GM18507 (cell line): ENCODE measurements at regions not wholly inside any gene's neighbourhood (a gene's known extent, or its start where the extent isn't known, plus 50 kb on each side); places are given as distances from the start of the nearest gene placed in this dataset.
"Not testable (repeated sequence)": the region's sequence is repeated elsewhere in the genome, so short reads cannot be mapped to it uniquely, and the experiment has no call there.

ENCODE experiments used
- DNase-seq: peaks from one replicate; pipeline ENCODE4 v3.0.0; 2011; ENCODE audit warnings: low read depth; ENCODE audit not compliant: insufficient read length; ENCODE audit errors: extremely low spot score
- FAIRE-seq: peaks from 2 replicates; lab custom pipeline; 2011; peaks lifted over from hg19 to GRCh38; lab: Jason Lieb, UNC

DNA sequence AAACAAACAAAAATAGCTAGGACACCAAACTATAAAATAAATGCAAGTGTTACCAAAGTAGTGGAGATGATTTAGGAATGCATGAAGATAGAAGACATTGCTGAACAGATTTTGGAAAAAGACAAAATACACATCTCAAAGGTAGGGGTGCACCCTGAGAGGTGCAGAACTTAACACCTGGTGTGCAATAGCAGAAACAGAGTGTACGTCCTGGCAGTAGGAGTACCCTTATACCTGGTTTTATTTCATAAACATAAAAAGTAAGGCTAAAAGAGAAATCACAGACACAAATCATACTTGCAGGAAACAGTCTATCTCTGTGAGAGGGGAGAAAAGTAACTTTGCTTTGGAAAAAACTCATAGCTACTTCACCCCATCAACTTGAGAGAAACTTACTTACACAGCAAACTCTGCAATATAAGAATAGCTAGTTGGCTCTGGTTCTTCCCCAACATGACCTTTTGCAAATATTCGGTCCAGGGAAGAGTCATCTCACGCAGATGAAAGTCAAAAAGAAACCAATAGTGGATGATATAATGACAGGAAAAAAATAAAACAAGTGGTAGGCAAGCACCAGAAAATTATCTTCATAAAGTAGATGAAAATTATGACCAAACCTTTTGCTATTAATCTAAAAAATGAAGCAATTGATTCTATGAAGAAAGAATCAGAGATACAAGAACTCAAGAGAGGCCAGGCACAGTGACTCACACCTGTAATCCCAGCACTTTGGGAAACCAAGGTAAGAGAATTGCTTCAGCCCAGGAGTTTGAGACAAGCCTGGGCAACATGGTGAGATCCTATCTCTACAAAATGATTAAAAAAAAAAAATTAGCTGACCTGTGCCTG is 108.9 kb upstream of the BNIP2 start:
- DNase-seq (no peak), FAIRE-seq (no peak)

DNA sequence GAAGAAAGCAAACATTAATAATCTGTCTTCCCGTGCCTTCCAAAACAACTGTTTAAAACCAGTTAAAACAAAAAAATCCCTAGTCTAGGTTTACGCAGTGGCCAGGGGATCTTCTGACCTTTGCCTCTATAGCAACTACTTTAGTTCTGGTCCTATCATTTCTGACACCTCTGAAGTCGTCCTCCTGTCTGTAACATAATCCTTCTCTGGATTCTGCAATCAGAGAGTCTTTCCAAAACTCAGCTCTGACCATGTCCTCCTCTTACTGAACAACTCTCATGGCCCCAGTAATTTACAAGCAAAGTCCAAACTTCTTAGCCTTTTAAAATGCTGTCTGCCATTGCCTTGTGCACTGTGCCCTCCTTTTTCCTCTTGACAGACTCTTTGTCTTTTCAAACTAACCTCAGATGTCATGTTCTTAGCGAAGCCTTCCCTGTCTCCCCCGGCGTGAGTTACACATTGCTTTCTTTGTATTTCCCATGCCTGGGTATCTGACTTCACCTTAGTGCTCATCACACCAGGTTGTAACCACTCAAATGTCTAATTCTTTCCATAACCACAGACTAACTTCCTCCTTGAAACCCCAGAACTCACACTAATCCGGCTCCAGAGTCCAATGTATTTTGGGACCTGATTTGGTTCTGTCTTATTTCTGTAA is 105.2 kb upstream of the BNIP2 start:
- no peak for FAIRE-seq

DNA sequence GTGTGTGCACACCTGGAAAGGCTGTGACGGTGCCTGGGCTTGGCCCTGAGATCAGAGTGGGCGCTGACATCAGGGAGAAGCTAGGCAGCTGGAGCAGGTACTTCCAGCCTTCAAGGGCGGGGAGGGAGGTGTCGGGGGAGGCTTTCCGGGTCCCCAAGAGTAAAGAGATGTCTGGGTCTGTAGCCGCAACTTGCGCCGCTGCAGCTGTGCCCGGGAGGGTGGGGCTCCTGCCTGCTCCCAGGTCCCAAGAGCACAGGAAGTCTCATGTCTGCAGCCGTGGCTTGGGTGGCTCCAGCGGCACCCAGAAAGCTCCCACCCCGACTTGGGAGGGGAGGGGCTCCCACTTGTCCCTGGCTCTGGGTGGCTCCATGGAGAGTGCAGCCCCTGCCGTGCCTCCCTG is 103.2 kb upstream of the BNIP2 start:
- DNase-seq (no peak), FAIRE-seq (no peak)

More for the DNA sequence above, 105.2 kb upstream of the BNIP2 start:
- no peak for DNase-seq

DNA sequence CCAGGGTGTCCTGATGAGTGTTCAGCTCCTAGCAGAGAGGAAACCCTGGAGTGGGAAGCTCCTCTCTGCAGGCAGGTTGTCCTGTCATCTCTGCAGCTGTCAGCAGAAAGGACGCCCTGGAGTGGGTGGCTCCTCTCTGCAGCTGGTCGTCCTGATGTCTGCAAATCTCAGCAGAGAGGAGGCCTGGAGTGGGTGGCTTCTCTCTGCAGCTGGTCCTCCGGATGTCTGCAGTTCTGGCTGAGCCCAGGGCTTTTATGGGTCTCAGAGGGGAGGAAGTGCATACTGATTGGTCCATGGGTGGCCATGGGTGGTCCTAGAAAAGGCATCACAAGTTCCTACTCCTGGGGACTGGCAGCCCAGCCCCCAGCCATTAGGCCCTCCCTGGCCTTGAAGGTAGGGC is 102.6 kb upstream of the BNIP2 start:
- DNase-seq = no peak
- FAIRE-seq = no peak

DNA sequence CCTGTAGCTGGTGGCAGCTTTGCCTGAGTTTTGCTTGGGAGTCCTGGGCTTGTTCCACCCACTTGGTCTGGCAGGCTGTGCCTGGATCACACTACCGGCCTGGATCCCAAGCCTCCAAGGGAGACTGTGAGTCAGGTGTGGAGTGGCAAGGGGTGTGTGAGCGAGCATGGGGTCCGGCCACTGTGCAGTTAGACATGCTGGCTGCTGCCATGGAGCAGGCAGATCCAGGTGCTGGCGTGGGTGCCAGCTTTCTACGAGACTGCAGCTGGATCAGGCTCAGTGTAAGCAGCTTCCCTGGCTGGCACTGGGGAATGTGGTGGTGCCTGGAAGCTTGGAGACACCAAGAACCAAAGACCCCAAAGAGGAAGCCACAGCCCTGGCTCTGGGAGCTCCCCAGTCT is 102.0 kb upstream of the BNIP2 start:
- DNase-seq (no peak), FAIRE-seq (no peak)

DNA sequence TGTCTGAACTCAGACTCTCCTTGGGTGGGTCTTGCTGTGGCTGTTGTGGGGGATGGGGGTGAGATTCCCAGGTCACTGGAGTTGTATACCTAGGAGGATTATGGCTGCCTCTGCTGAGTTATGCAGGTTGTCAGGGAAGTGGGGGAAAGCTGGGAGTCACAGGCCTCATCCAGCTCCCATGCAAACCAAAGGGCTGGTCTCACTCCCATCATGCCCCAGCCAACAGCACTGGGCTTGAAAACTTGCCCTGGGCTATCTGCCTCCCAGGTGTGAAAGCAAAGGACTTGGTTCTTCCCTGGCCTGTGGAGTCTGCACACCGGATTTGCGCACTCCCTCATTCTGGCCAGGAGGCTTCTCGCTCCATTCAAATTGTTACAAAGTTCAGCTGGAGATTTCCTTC is 97.3 kb upstream of the BNIP2 start:
- not testable (repeated sequence) for DNase-seq, FAIRE-seq

DNA sequence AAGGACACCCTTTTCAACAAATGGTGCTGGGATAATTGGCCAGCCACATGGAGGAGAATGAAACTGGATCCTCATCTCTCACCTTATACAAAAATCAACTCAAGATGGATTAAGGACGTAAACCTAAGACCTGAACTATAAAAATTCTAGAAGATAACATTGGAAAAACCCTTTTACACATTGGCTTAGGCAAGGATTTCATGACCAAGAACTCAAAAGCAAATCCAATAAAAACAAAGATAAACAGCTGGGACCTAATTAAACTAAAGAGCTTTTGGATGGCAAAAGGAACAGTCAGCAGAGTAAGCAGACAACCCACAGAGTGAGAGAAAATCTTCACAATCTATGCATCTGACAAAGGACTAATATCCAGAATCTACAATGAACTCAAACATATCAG is 96.9 kb upstream of the BNIP2 start:
- DNase-seq, FAIRE-seq: not testable (repeated sequence)

DNA sequence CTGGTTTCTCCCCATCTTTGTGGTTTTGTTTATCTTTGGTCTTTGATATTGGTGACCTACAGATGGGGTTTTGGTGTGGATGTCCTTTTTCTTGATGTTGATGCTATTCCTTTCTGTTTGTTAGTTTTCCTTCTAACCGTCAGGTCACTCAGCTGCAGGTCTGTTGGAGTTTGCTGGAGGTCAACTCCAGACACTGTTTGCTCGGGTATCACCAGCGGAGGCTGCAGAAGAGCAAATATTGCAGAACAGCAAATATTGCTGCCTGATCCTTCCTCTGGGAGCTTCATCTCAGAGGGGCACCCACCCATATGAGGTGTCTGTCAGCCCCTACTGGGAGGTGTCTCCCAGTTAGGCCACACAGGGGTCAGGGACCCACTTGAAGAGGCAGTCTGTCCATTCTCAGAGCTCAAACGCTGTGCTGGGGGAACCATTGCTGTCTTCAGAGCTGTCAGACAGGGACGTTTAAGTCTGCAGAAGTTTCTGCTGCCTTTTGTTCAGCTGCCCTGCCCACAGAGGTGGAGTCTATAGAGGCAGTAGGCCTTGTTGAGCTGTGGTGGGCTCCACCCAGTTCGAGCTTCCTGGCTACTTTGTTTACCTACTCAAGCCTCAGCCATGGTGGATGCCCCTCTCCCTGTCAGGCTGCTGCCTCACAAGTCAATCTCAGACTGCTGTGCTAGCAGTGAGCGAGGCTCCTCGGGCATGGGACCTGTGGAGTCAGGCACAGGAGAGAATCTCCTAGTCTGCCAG is 94.8 kb upstream of the BNIP2 start:
- not testable (repeated sequence) for FAIRE-seq, DNase-seq

DNA sequence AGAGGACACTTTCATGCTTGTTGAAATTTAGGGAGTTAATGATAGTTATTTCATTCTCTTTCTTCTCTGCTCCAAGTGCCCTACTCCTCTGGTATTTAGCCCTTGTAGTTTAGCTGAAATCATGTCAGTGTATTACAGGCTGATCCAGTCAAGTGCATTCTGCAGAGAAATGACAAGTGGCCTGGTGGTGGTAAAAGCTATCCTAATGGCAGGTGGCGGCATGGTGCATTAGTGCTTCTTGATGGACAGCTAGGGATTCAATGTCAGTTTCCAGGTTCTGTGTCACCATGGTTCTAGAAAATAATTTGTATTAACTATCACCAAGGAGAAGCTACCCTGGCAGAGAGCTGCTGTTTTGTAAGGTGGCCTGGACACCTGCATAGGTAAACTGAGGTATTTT is 90.0 kb upstream of the BNIP2 start:
- no peak for DNase-seq
- FAIRE-seq = no peak

DNA sequence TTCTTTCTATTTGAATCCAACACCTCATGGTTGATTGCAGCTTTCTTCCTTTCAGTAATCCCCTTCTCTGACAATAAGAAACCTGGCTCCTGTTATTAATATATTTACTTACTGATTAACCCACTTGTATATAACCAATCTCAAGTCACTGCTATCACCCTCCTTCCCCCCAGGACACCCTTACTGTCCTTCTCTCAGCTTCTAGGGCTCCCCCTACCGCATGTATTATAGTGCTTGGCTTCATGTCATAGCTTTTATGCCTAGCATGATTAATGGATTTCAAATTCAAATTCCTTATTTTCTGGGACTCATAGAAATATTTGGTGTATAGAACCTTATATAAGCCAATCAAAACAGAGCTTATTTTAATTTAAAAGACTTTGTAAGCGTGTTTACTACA is 75.7 kb upstream of the BNIP2 start:
- FAIRE-seq (no peak), DNase-seq (no peak)

DNA sequence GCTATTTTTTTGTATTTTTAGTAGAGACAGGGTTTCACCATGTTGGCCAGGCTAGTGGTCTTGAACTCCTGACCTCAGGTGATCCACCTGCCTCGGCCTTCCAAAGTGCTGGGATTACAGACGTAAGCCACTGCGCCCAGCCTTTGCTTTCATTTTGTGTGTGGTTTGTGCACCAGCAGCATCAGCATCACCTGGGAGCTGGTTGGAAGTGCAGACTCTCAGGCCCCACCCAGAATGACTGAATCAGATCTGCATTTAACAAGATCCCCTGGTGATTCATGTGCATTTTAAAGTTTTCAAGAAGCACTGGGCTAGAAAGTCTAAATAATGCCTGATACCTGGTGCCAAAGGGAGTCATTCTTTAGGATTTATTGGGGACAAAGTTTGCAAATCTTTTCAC is 73.4 kb upstream of the BNIP2 start:
- FAIRE-seq = no peak
- no peak for DNase-seq

DNA sequence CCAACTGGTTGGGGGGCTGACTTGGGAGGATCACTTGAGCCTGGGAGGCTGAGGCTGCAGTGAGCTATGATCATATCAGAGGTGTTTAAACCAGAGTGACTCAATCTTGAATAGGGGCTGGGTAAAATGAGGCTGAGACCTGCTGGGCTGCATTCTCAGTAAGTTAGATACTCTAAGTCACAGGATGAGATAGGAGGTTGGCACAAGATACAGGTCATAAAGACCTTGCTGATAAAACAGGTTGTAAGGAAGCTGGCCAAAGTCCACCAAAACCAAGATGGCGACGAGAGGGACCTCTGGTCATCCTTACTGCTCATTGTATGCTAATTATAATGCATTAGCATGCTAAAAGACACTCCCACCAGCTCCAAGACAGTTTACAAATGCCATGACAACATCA is 71.1 kb upstream of the BNIP2 start:
- DNase-seq, FAIRE-seq: not testable (repeated sequence)

DNA sequence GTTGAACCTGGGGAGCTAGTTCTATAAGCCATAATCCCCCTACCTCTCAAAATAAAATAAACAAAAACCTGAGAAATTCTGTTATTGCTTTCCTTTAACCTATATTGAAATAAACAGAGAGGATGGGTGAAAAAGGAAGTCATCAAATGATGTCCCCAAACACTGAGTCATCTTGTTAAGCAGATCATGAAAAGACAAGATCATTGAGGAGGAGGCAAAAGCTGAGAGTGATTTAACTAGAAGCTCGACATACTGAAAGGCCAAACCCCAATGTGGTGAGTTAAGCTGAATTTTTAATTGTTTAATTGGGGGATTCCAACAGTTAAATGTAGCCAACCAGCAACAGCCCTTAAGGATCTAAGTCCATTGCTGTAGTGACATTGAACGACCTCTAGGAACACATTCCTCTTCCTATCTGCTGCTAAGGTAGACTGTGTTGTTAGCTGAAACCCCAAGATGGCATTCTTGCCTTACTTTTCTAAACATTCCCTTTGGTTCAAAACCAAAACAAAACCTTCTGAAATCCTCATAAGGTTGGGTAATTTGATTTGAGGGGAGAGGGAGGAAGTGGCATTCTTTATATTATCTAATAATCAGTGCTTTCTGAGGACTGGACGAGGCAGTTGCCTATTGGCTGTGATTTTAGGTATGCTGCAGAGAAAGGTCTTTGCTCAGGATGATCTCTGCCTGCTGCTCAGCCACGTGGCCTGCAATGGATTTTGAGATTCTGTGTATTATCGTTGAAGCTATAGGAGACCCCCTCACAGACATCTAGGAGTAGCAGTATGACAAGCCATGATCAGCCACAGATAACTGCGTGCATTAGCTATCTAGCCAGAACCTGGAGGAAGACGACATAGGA is 62.7 kb upstream of the BNIP2 start:
- DNase-seq (no peak), FAIRE-seq (no peak)

DNA sequence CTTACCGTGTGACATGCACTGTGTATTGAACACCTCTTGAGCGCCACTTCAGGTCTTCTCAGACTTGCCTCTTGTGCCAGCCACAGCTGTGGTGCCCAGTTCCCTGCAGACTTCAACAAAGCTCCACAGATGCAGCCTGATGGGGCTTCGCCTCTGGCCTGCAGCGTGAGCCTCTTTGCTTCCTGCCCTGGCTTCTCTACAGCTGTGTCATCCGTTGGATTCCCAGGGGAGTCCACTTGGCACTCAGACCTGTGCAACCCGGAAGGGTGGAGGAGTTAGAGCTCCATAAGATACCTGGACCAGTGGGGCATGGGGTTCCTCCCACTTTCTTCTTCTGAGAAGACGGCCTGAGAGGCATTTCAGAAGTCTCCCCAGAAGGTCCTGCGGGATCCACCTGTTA is 57.7 kb upstream of the BNIP2 start:
- DNase-seq = no peak
- no peak for FAIRE-seq

DNA sequence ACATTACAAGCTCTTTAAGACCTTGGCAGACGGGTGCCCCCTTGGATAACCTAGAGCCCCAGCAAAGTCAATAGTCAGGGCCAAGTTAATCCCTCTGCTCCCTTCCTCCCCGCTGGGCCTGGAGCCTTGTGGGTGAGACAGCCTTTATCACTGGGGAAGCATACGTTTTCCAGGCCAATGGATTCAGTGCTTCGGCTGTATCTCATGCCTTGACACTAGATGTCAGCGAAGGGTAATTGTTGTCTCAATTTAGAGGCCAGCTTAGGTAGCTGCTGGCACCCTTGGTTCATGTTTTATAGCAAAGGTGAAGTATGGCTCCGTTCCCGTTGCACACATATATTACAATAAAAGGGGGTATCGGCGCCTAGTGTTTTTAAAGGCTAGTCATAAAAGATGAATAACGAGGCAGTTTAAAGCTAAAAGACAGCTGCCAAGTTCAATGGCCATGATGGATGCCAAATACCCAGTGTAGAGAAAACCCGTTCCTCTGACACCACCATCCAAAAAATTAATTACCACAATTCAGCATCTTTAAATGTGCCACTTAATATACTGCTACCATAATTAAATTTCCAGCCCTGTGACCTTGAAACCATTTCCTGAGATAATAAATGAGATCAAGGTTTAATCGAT is 52.3 kb upstream of the BNIP2 start:
- no peak for DNase-seq
- FAIRE-seq = no peak

DNA sequence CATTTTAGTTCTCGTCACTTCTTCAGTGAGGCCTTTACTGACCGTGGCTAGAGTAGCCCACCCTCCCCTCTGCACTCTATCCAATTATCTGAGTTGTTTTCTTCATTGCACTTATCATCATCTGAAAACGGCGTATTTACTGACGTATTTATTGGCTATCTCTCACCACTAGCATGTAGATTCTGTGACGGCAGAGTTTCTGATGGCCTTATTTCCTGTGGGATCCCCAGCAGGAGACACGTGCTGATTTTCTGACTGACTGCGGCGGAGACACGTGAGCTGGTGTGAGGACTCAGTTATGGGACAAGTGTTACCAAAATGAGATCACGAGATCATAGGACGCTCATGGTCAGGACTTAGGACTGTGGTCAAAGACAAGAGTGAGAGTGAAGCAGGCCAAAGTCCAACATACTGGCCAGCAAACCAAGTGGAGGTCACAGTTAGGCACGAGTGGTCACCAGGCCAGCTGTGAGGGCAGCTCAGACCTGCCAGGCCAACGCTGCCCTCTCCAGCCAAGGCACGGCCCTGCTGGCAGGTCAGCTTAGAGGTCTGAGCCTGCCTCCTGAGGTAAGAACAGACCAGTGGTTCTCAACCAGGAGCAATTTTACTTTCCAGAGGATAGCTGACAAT is 50.6 kb upstream of the BNIP2 start:
- FAIRE-seq (no peak), DNase-seq (no peak)
